GM23338 (cell line): ENCODE measurements at regions not wholly inside any gene's neighbourhood (a gene's known extent, or its start where the extent isn't known, plus 50 kb on each side); places are given as distances from the start of the nearest gene placed in this dataset.

ENCODE experiments used
- CREB1 ChIP-seq: fragments of 250-450 bp; sonication (Bioruptor Pico); IDR thresholded peaks from 2 replicates; pipeline ENCODE4 v1.5.0; 2020; ENCODE audit warnings: low read depth, mild to moderate bottlenecking, moderate library complexity
- EZH2 ChIP-seq: fragments of 200-600 bp; sonication (generic); IDR thresholded peaks from one replicate; pipeline ENCODE4 v1.8.0; 2017; ENCODE audit warnings: antibody characterized with exemption, mild to moderate bottlenecking, low read depth; ENCODE audit not compliant: unreplicated experiment
- EZH2phosphoT487 ChIP-seq: fragments of 200-600 bp; sonication (generic); IDR thresholded peaks from one replicate; pipeline ENCODE4 v1.8.1; 2018; ENCODE audit warnings: antibody characterized with exemption; ENCODE audit not compliant: unreplicated experiment
- JUNB ChIP-seq: IDR thresholded peaks from one replicate; pipeline ENCODE4 v1.6.1; 2016; ENCODE audit warnings: antibody characterized with exemption; ENCODE audit not compliant: unreplicated experiment
- POLR2AphosphoS5 ChIP-seq: IDR thresholded peaks from 2 replicates; pipeline ENCODE4 v1.6.1; 2016; ENCODE audit warnings: antibody characterized with exemption, low read depth
- STAT1 ChIP-seq: IDR thresholded peaks from one replicate; pipeline ENCODE4 v1.6.1; 2016; ENCODE audit warnings: antibody characterized with exemption; ENCODE audit not compliant: unreplicated experiment
- ZNF114 ChIP-seq: fragments of 250-450 bp; sonication (Bioruptor Pico); IDR thresholded peaks from 2 replicates; pipeline ENCODE4 v1.5.0; 2020; ENCODE audit warnings: mild to moderate bottlenecking, moderate library complexity
- TF ChIP-seq, protein P1 (sequence below), 2 experiments: fragments of 200-600 bp in 1 of 2; sonication (generic) in 1 of 2; conservative IDR thresholded peaks; 2 replicates each; pipeline versions ENCODE4 v1.5.1 to v1.6.1; 2016 to 2017; ENCODE audit warnings: antibody characterized with exemption in 2 of 2, low read depth in 2 of 2, mild to moderate bottlenecking in 2 of 2, moderate library complexity in 1 of 2
- TF ChIP-seq, protein P2 (sequence below): IDR thresholded peaks from one replicate; pipeline ENCODE4 v1.6.1; 2018; ENCODE audit warnings: antibody characterized with exemption; ENCODE audit not compliant: unreplicated experiment

DNA sequence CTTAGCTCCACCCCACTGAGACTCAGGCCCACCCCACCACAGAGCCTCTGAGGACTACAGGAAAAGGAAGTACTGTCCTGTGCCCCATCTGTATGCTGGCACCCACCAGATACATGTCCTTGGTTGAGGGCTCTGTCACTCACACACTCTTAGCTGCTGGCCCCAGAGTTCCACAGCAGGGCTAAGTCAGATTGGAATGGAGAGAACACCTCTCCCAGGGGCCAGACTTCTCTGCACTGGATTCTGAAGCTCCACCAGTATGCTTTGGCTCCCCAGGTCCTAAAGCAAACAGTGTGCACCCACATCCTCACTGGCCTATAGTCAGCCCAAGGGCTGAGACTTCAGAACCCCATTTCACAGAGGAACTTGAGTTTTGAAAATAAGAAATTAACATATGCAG lies 103.2 kb upstream of the PPP2R2D start:
- TF ChIP-seq, protein P1, sequence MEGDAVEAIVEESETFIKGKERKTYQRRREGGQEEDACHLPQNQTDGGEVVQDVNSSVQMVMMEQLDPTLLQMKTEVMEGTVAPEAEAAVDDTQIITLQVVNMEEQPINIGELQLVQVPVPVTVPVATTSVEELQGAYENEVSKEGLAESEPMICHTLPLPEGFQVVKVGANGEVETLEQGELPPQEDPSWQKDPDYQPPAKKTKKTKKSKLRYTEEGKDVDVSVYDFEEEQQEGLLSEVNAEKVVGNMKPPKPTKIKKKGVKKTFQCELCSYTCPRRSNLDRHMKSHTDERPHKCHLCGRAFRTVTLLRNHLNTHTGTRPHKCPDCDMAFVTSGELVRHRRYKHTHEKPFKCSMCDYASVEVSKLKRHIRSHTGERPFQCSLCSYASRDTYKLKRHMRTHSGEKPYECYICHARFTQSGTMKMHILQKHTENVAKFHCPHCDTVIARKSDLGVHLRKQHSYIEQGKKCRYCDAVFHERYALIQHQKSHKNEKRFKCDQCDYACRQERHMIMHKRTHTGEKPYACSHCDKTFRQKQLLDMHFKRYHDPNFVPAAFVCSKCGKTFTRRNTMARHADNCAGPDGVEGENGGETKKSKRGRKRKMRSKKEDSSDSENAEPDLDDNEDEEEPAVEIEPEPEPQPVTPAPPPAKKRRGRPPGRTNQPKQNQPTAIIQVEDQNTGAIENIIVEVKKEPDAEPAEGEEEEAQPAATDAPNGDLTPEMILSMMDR (conservative IDR thresholded peaks at IDR 0.05; ENCODE audit: low read depth in 2 of 2) = no peak
- TF ChIP-seq POLR2AphosphoS5 = no peak
- TF ChIP-seq CREB1 = no peak
- TF ChIP-seq JUNB = no peak
- TF ChIP-seq EZH2phosphoT487 = no peak
- no peak for TF ChIP-seq ZNF114
- TF ChIP-seq, protein P2, sequence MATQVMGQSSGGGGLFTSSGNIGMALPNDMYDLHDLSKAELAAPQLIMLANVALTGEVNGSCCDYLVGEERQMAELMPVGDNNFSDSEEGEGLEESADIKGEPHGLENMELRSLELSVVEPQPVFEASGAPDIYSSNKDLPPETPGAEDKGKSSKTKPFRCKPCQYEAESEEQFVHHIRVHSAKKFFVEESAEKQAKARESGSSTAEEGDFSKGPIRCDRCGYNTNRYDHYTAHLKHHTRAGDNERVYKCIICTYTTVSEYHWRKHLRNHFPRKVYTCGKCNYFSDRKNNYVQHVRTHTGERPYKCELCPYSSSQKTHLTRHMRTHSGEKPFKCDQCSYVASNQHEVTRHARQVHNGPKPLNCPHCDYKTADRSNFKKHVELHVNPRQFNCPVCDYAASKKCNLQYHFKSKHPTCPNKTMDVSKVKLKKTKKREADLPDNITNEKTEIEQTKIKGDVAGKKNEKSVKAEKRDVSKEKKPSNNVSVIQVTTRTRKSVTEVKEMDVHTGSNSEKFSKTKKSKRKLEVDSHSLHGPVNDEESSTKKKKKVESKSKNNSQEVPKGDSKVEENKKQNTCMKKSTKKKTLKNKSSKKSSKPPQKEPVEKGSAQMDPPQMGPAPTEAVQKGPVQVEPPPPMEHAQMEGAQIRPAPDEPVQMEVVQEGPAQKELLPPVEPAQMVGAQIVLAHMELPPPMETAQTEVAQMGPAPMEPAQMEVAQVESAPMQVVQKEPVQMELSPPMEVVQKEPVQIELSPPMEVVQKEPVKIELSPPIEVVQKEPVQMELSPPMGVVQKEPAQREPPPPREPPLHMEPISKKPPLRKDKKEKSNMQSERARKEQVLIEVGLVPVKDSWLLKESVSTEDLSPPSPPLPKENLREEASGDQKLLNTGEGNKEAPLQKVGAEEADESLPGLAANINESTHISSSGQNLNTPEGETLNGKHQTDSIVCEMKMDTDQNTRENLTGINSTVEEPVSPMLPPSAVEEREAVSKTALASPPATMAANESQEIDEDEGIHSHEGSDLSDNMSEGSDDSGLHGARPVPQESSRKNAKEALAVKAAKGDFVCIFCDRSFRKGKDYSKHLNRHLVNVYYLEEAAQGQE = no peak
- no peak for TF ChIP-seq EZH2
- TF ChIP-seq STAT1 = no peak
